GM08714 (cell line): ENCODE measurements at regions not wholly inside any gene's neighbourhood (a gene's known extent, or its start where the extent isn't known, plus 50 kb on each side); places are given as distances from the start of the nearest gene placed in this dataset.

Experiments
- H3K4me3 ChIP-seq: fragments of 200-500 bp; sonication (Bioruptor generic); 2 replicates; pipeline ENCODE4 v1.5.1; 2014; ENCODE audit warnings: mild to moderate bottlenecking, low read length, inconsistent platforms
- ZNF274 ChIP-seq: IDR thresholded peaks from 2 replicates; pipeline ENCODE4 v1.6.1; 2012; ENCODE audit warnings: mild to moderate bottlenecking, low read depth, low read length

- H3K4me3 ChIP-seq, result no peak overlapping the region
- TF ChIP-seq ZNF274, result no peak
Observed at GRCh38 chr5:38755181-38755580, 90.6 kb upstream of the OSMR start.

- no peak for TF ChIP-seq ZNF274
- H3K4me3 ChIP-seq, result no peak overlapping the region
Observed at GRCh38 chr5:38756068-38756467, 89.7 kb upstream of the OSMR start.

- no peak overlapping the region for H3K4me3 ChIP-seq
- TF ChIP-seq ZNF274, result no peak
Observed at GRCh38 chr5:38757451-38758245, 88.2 kb upstream of the OSMR start.

GRCh38 chr5:38758774-38759600, 86.8 kb upstream of the OSMR start:
- TF ChIP-seq ZNF274, result no peak
- no peak overlapping the region for H3K4me3 ChIP-seq

- no peak for TF ChIP-seq ZNF274
- no peak overlapping the region for H3K4me3 ChIP-seq
Observed at GRCh38 chr5:38764937-38765391, 80.8 kb upstream of the OSMR start.

GRCh38 chr5:38765399-38765861, 80.4 kb upstream of the OSMR start:
- TF ChIP-seq ZNF274, result no peak
- no peak overlapping the region for H3K4me3 ChIP-seq

- no peak overlapping the region for H3K4me3 ChIP-seq
- no peak for TF ChIP-seq ZNF274
Observed at GRCh38 chr5:38766151-38766550, 79.7 kb upstream of the OSMR start.

GRCh38 chr5:38768412-38769211, 77.2 kb upstream of the OSMR start:
- H3K4me3 ChIP-seq, result no peak overlapping the region
- TF ChIP-seq ZNF274, result no peak

GRCh38 chr5:38772471-38772870, 73.3 kb upstream of the OSMR start:
- H3K4me3 ChIP-seq, result no peak overlapping the region
- no peak for TF ChIP-seq ZNF274

- H3K4me3 ChIP-seq, result no peak overlapping the region
- TF ChIP-seq ZNF274, result no peak
Observed at GRCh38 chr5:38775218-38775840, 70.5 kb upstream of the OSMR start.

GRCh38 chr5:38776149-38776896, 69.5 kb upstream of the OSMR start:
- TF ChIP-seq ZNF274, result no peak
- no peak overlapping the region for H3K4me3 ChIP-seq

GRCh38 chr5:38777111-38777510, 68.7 kb upstream of the OSMR start:
- no peak for TF ChIP-seq ZNF274
- H3K4me3 ChIP-seq, result no peak overlapping the region

GRCh38 chr5:38780316-38780715, 65.5 kb upstream of the OSMR start:
- TF ChIP-seq ZNF274, result no peak
- H3K4me3 ChIP-seq, result no peak overlapping the region

- H3K4me3 ChIP-seq, result no peak overlapping the region
- no peak for TF ChIP-seq ZNF274
Observed at GRCh38 chr5:38780945-38781344, 64.9 kb upstream of the OSMR start.
